Panc1 (cell line): ENCODE measurements at regions not wholly inside any gene's neighbourhood (a gene's known extent, or its start where the extent isn't known, plus 50 kb on each side); places are given as distances from the start of the nearest gene placed in this dataset.

Experiments used
- ATAC-seq: fragments of 200-7000 bp; cut with Tn5 transposase; 2 replicates; pipeline ENCODE4 v1.9.1; 2020; ENCODE audit warnings: mild to moderate bottlenecking, moderate library complexity
- BruUV-seq: library from RNA; stranded (reverse); fragments of 400-500 nt; replicated peaks from 2 replicates; lab custom pipeline; 2021; lab: Mats Ljungman, UMichigan
- CTCF ChIA-PET: fragments of 300-600 bp; sonication (Branson Sonifier 250); formaldehyde crosslinking; loops from one replicate; lab custom pipeline; 2022; ENCODE audit warnings: antibody characterized with exemption; lab: Charles Lee
- POLR2A ChIA-PET: fragments of 300-600 bp; sonication (Branson Sonifier 250); formaldehyde crosslinking; loops from one replicate; lab custom pipeline; 2022; ENCODE audit warnings: antibody characterized with exemption; lab: Charles Lee
- DNase-seq: peaks from one replicate; pipeline ENCODE4 v3.0.0-alpha.2; 2010; ENCODE audit warnings: low read depth, low spot score
- H3K27ac ChIP-seq: 2 replicates; pipeline ENCODE4 v1.5.1; 2011; ENCODE audit warnings: mild to moderate bottlenecking, low read length, inconsistent platforms
- H3K27me3 ChIP-seq: fragments of 200-500 bp; sonication (Bioruptor generic); 2 replicates; pipeline ENCODE4 v1.6.0; 2014; ENCODE audit warnings: low read length, inconsistent platforms; ENCODE audit not compliant: control insufficient read depth, insufficient read depth
- H3K36me3 ChIP-seq: fragments of 200-500 bp; sonication (Bioruptor generic); 2 replicates; pipeline ENCODE4 v1.5.1; 2014; ENCODE audit warnings: inconsistent platforms, mild to moderate bottlenecking, low read length, moderate library complexity; ENCODE audit not compliant: control insufficient read depth, insufficient read depth
- H3K4me1 ChIP-seq: 2 replicates; pipeline ENCODE4 v1.5.1; 2011; ENCODE audit warnings: inconsistent platforms, mild to moderate bottlenecking, low read length, moderate library complexity; ENCODE audit not compliant: control insufficient read depth, insufficient read depth
- H3K4me3 ChIP-seq, 2 experiments: 2 replicates each; pipeline ENCODE4 v1.5.1; 2011 to 2012; ENCODE audit warnings: low read depth in 2 of 2, low read length in 2 of 2, mild to moderate bottlenecking in 2 of 2, inconsistent platforms in 1 of 2, moderate library complexity in 1 of 2
- H3K9me3 ChIP-seq: fragments of 200-500 bp; sonication (Bioruptor generic); 2 replicates; pipeline ENCODE4 v1.5.1; 2014; ENCODE audit warnings: low read depth, mild to moderate bottlenecking, inconsistent platforms, low read length, moderate library complexity; ENCODE audit not compliant: control insufficient read depth, insufficient read depth
- CTCF ChIP-seq: fragments of 450-650 bp; IDR thresholded peaks from 2 replicates; pipeline ENCODE4 v1.5.1; 2017; ENCODE audit warnings: mild to moderate bottlenecking
- POLR2AphosphoS5 ChIP-seq: IDR thresholded peaks from 2 replicates; pipeline ENCODE4 v1.6.1; 2012; ENCODE audit warnings: mild to moderate bottlenecking, low read depth, low read length, moderate library complexity
- SIN3A ChIP-seq: IDR thresholded peaks from 2 replicates; pipeline ENCODE4 v1.6.1; 2012; ENCODE audit warnings: low read depth, mild to moderate bottlenecking, low read length, moderate library complexity, borderline replicate concordance; ENCODE audit not compliant: insufficient read depth
- TCF7L2 ChIP-seq: IDR thresholded peaks from 2 replicates; pipeline ENCODE4 v1.6.1; 2011; ENCODE audit warnings: mild to moderate bottlenecking, low read depth, low read length, inconsistent platforms
- in situ Hi-C: cut with HindIII; loops from 2 replicates; pipeline ENCODE4 v1.10.0; 2016; ENCODE audit warnings: low sequenced_read_pairs, low pct_unique_long_range_greater_than_20kb
- intact Hi-C: fragments of 100-400 bp; cut with micrococcal nuclease; formaldehyde crosslinking; loops from one replicate; pipeline ENCODE4 v1.10.0; 2022; ENCODE audit not compliant: unreplicated experiment
- TF ChIP-seq, protein P1 (sequence below), 2 experiments: IDR thresholded peaks; 2 replicates each; pipeline ENCODE4 v1.6.1; 2011 to 2012; ENCODE audit warnings: low read depth in 2 of 2, control low read depth in 1 of 2, low read length in 1 of 2, mild to moderate bottlenecking in 1 of 2, moderate library complexity in 1 of 2; ENCODE audit not compliant: insufficient read depth in 1 of 2

DNA sequence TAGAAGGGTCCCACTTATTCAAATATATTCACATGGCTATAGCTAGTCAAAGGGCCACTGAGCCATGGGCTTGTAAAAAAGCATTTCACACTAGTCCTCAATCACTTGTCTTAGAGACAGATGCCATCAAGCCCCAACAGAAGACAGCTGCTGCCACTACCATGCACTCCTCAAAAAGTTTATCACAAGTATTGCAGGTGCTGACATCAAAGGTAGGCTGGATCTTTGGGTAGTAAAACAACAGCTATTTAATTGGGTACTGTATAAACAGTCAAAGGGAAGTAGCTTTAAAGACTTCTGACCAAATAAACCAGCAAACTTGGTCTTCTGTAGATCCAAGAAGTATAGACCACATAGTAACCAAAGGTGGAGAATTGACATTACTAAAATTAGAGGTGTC lies 59.2 kb upstream of the FER start:
- Histone ChIP-seq H3K4me1 (no peaks in the 10 kb centered on the region), H3K36me3 (no peaks in the 10 kb centered on the region), H3K4me3 (no peak overlapping the region), H3K27me3 (no peaks in the 10 kb centered on the region; the same call in 1 of the 2 replicates), H3K9me3 (no peaks in the 10 kb centered on the region), H3K27ac (no peak overlapping the region)
- intact Hi-C loops (loop anchor here (10.0 kb wide), 1 partner anchor 226 kb away; no protein-coding TSS in a partner anchor), in situ Hi-C loops (no loop called here)
- no TSS peak for BruUV-seq
- TF ChIP-seq SIN3A (no peak), TCF7L2 (no peak), POLR2AphosphoS5 (no peak), CTCF (no peak)
- TF ChIP-seq, protein P1, sequence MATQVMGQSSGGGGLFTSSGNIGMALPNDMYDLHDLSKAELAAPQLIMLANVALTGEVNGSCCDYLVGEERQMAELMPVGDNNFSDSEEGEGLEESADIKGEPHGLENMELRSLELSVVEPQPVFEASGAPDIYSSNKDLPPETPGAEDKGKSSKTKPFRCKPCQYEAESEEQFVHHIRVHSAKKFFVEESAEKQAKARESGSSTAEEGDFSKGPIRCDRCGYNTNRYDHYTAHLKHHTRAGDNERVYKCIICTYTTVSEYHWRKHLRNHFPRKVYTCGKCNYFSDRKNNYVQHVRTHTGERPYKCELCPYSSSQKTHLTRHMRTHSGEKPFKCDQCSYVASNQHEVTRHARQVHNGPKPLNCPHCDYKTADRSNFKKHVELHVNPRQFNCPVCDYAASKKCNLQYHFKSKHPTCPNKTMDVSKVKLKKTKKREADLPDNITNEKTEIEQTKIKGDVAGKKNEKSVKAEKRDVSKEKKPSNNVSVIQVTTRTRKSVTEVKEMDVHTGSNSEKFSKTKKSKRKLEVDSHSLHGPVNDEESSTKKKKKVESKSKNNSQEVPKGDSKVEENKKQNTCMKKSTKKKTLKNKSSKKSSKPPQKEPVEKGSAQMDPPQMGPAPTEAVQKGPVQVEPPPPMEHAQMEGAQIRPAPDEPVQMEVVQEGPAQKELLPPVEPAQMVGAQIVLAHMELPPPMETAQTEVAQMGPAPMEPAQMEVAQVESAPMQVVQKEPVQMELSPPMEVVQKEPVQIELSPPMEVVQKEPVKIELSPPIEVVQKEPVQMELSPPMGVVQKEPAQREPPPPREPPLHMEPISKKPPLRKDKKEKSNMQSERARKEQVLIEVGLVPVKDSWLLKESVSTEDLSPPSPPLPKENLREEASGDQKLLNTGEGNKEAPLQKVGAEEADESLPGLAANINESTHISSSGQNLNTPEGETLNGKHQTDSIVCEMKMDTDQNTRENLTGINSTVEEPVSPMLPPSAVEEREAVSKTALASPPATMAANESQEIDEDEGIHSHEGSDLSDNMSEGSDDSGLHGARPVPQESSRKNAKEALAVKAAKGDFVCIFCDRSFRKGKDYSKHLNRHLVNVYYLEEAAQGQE (IDR thresholded peaks at IDR 0.05; ENCODE audit: insufficient read depth in 1 of 2, low read depth in 2 of 2, low read length in 1 of 2): no peak
- DNase-seq (no peak), ATAC-seq (no peak)
- ChIA-PET POLR2A (no interaction called here), CTCF (no interaction called here)

DNA sequence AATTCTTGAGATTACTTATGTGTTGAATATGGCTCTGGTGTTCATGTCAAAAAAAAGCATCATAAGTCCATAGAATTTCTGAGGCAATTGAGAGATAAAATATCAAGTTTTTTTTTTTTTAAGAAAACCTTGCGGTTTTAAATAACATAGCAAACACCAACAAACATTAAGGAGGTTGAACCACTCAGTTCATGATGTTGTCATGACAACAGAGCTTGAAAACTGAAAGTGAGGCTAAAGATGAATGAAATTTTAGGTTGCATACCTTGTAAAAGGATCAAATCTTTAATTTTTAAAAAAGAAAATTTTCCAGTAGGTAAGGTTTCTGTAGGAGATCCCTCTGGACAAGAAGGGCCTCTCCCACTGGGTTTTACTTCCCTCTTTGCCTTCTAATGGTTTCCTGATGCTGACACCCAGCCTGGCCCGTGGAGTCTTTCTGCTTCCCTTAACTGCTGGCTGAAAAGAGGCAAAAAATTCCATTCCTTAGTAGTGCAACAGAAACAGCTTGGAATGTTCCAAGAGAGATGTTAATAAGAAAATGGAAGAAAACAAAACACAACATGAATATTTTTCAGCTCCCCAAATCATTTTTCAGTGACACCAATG lies 60.0 kb upstream of the FER start:
- Histone ChIP-seq H3K9me3 (no peaks in the 10 kb centered on the region), H3K27me3 (no peaks in the 10 kb centered on the region; the same call in 1 of the 2 replicates), H3K36me3 (no peaks in the 10 kb centered on the region), H3K4me3 (no peak overlapping the region), H3K4me1 (no peaks in the 10 kb centered on the region), H3K27ac (no peak overlapping the region)
- TF ChIP-seq TCF7L2 (no peak), POLR2AphosphoS5 (no peak), CTCF (no peak)
- TF ChIP-seq, protein P1 (IDR thresholded peaks at IDR 0.05; ENCODE audit: insufficient read depth in 1 of 2, low read depth in 2 of 2, low read length in 1 of 2): no peak
- ATAC-seq: no peak
- intact Hi-C loops: loop anchor here (10.0 kb wide), 1 partner anchor 227 kb away; no protein-coding TSS in a partner anchor
- CTCF ChIA-PET: no interaction called here
- no TSS peak for BruUV-seq
- no peak for DNase-seq
- in situ Hi-C loops: no loop called here
- POLR2A ChIA-PET: interaction anchor here (0.6 kb wide), 1 partner anchor 606 kb away, joined by 3 read pairs; no protein-coding TSS in a partner anchor
